PC-3 (cell line): ENCODE measurements at regions not wholly inside any gene's neighbourhood (a gene's known extent, or its start where the extent isn't known, plus 50 kb on each side); places are given as distances from the start of the nearest gene placed in this dataset.
A peak's percentile ranks its signal among the peaks of the same experiment; 100 is the strongest.

Experiments
- ATAC-seq: fragments of 200-7000 bp; cut with Tn5 transposase; 2 replicates; pipeline ENCODE4 v1.9.1; 2020; ENCODE audit warnings: mild to moderate bottlenecking, moderate library complexity
- BruUV-seq: library from RNA; stranded (reverse); fragments of 400-500 nt; replicated peaks from 2 replicates; lab custom pipeline; 2021; lab: Mats Ljungman, UMichigan
- CTCF ChIA-PET: fragments of 300-600 bp; sonication (Branson Sonifier 250); formaldehyde crosslinking; loops from one replicate; lab custom pipeline; 2022; ENCODE audit warnings: antibody characterized with exemption; lab: Charles Lee
- POLR2A ChIA-PET: fragments of 300-600 bp; sonication (Branson Sonifier 250); formaldehyde crosslinking; loops from one replicate; lab custom pipeline; 2022; ENCODE audit warnings: antibody characterized with exemption; ENCODE audit not compliant: unreplicated experiment; lab: Charles Lee
- DNase-seq: peaks from one replicate; pipeline ENCODE4 v3.0.0-alpha.2; 2015
- H2AFZ ChIP-seq: fragments of 300-600 bp; sonication (generic); 2 replicates; pipeline ENCODE4 v1.6.0; 2016; ENCODE audit warnings: antibody characterized with exemption, low read length
- H3F3A ChIP-seq: fragments of 300-600 bp; sonication (generic); one replicate; pipeline ENCODE4 v1.6.0; 2017; ENCODE audit warnings: antibody characterized with exemption, low read length, control low read depth, mild to moderate bottlenecking; ENCODE audit not compliant: unreplicated experiment
- H3K27ac ChIP-seq: fragments of 300-600 bp; sonication (generic); 2 replicates; pipeline ENCODE4 v1.5.1; 2016; ENCODE audit warnings: mild to moderate bottlenecking, low read length
- H3K27me3 ChIP-seq: fragments of 300-600 bp; sonication (generic); 2 replicates; pipeline ENCODE4 v1.6.1; 2016; ENCODE audit warnings: low read length, mixed read lengths
- H3K36me3 ChIP-seq: fragments of 300-600 bp; sonication (generic); 2 replicates; pipeline ENCODE4 v1.6.1; 2016; ENCODE audit warnings: low read depth, mixed run types, low read length, mixed read lengths
- H3K4me1 ChIP-seq: fragments of 300-600 bp; sonication (generic); 2 replicates; pipeline ENCODE4 v1.5.1; 2016; ENCODE audit warnings: low read length; ENCODE audit not compliant: insufficient read depth
- H3K4me2 ChIP-seq: fragments of 300-600 bp; sonication (generic); 2 replicates; pipeline ENCODE4 v1.6.0; 2016; ENCODE audit warnings: low read length
- H3K4me3 ChIP-seq: fragments of 300-600 bp; sonication (generic); 2 replicates; pipeline ENCODE4 v1.5.1; 2016; ENCODE audit warnings: mild to moderate bottlenecking, low read length, mixed read lengths
- H3K79me2 ChIP-seq: fragments of 300-600 bp; sonication (generic); 2 replicates; pipeline ENCODE4 v1.6.1; 2017; ENCODE audit warnings: low read length, mixed read lengths
- H3K9ac ChIP-seq: fragments of 300-600 bp; sonication (generic); 2 replicates; pipeline ENCODE4 v1.6.0; 2016; ENCODE audit warnings: mild to moderate bottlenecking, low read length
- H3K9me2 ChIP-seq: fragments of 300-600 bp; sonication (generic); replicated peaks from 2 replicates; pipeline ENCODE4 v1.6.1; 2016; ENCODE audit warnings: mixed run types, low read length, mixed read lengths
- H3K9me3 ChIP-seq: fragments of 300-600 bp; sonication (generic); 2 replicates; pipeline ENCODE4 v1.6.1; 2016; ENCODE audit warnings: low read length, mixed read lengths
- H4K20me1 ChIP-seq: fragments of 300-600 bp; sonication (generic); 2 replicates; pipeline ENCODE4 v1.6.1; 2016; ENCODE audit warnings: low read length, mixed read lengths
- EZH2 ChIP-seq: fragments of 300-600 bp; sonication (generic); IDR thresholded peaks from one replicate; pipeline ENCODE4 v1.6.1; 2017; ENCODE audit warnings: antibody characterized with exemption, mild to moderate bottlenecking, low read length; ENCODE audit not compliant: unreplicated experiment
- EZH2phosphoT487 ChIP-seq: fragments of 300-600 bp; sonication (generic); IDR thresholded peaks from 2 replicates; pipeline ENCODE4 v1.6.1; 2018; ENCODE audit warnings: mild to moderate bottlenecking, antibody characterized with exemption, low read length, borderline replicate concordance
- intact Hi-C: fragments of 100-400 bp; cut with micrococcal nuclease; formaldehyde crosslinking; loops from 2 replicates; pipeline ENCODE4 v1.9.0; 2023
- TF ChIP-seq, protein P1 (sequence below): fragments of 300-600 bp; sonication (generic); conservative IDR thresholded peaks from 2 replicates; pipeline ENCODE4 v1.5.1; 2017; ENCODE audit warnings: antibody characterized with exemption, low read depth, mild to moderate bottlenecking, low read length

DNA sequence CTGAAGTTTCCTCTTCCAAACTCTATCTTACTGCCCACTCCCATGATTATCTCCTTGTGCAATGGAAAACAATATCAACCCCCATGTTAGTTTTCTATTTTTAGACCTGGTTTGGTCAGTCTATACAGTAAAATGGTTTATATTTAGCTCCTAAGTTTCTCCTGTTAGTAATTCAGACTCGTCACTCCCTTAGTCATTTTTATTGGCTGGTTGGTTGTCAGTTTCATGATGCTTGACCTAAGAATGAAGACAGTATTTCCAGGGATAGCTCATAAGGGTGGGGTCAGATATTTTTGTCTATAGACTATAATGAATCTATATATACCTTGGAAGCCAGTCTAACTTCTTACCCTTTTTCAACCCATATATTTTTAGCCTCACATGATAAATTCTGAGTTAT lies 61.4 kb upstream of the NEUROD1 start:
- Histone ChIP-seq H3K9me2 (no peaks in the 10 kb centered on the region), H3K27me3 (no peaks in the 10 kb centered on the region), H3K36me3 (no peaks in the 10 kb centered on the region), H3K79me2 (no peaks in the 10 kb centered on the region), H3K4me2 (peak overlapping the region; percentile 49), H3F3A (no peaks in the 10 kb centered on the region), H4K20me1 (no peaks in the 10 kb centered on the region), H3K4me1 (peaks cover 29% of the 10 kb centered on the region), H3K9me3 (no peaks in the 10 kb centered on the region), H3K4me3 (no peak overlapping the region), H2AFZ (0 out of 2 replicates have a peak overlapping the region, but pooled peaks have one; percentile 16), H3K27ac (peak overlapping the region; percentile 69), H3K9ac (peak overlapping the region; percentile 48)
- DNase-seq (peak; percentile 79), ATAC-seq (peak; percentile 67)
- TF ChIP-seq EZH2 = no peak
- TF ChIP-seq, protein P1, sequence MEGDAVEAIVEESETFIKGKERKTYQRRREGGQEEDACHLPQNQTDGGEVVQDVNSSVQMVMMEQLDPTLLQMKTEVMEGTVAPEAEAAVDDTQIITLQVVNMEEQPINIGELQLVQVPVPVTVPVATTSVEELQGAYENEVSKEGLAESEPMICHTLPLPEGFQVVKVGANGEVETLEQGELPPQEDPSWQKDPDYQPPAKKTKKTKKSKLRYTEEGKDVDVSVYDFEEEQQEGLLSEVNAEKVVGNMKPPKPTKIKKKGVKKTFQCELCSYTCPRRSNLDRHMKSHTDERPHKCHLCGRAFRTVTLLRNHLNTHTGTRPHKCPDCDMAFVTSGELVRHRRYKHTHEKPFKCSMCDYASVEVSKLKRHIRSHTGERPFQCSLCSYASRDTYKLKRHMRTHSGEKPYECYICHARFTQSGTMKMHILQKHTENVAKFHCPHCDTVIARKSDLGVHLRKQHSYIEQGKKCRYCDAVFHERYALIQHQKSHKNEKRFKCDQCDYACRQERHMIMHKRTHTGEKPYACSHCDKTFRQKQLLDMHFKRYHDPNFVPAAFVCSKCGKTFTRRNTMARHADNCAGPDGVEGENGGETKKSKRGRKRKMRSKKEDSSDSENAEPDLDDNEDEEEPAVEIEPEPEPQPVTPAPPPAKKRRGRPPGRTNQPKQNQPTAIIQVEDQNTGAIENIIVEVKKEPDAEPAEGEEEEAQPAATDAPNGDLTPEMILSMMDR = no peak
- no peak for TF ChIP-seq EZH2phosphoT487
- POLR2A ChIA-PET = no interaction called here
- CTCF ChIA-PET = interaction anchor here (1.3 to 1.9 kb wide), 2 partner anchors 148 to 162 kb away, joined by 3 to 6 read pairs; no protein-coding TSS in a partner anchor
- intact Hi-C loops = loop anchor here (1.0 to 2.0 kb wide), 4 partner anchors 49 to 391 kb away; no protein-coding TSS in a partner anchor
- BruUV-seq = no TSS peak

DNA sequence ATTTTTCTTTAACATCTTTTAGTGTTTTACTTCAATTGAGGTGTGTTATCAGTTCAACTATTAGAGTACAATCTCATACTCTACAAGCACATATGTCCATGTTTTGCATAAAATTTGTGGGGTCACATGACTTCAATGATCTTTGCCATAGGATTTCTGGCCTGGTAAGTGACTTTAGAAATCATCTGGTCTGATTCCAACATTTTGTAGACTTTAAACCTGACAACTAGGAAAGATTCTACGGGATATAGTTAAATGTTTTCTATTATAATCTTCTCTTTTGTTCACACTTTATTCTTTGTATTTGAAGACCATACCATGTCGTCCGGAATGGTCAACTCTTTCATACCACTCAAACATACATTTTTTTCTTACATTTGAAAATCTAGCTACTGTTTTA lies 62.0 kb upstream of the NEUROD1 start:
- DNase-seq (no peak), ATAC-seq (no peak)
- Histone ChIP-seq H3K9me3 (no peaks in the 10 kb centered on the region), H3K79me2 (no peaks in the 10 kb centered on the region), H3K4me2 (peak overlapping the region; percentile 66), H3F3A (no peaks in the 10 kb centered on the region), H3K9me2 (no peaks in the 10 kb centered on the region), H3K36me3 (no peaks in the 10 kb centered on the region), H3K9ac (peak overlapping the region; percentile 48), H4K20me1 (no peaks in the 10 kb centered on the region), H2AFZ (peak overlapping the region; percentile 48; the same call in 1 of the 2 replicates), H3K27me3 (no peaks in the 10 kb centered on the region), H3K27ac (peak overlapping the region; percentile 69), H3K4me3 (no peak overlapping the region), H3K4me1 (peaks cover 29% of the 10 kb centered on the region)
- no TSS peak for BruUV-seq
- intact Hi-C loops = loop anchor here (1.0 to 2.0 kb wide), 4 partner anchors 48 to 390 kb away; no protein-coding TSS in a partner anchor
- ChIA-PET CTCF (interaction anchor here (0.7 to 1.9 kb wide), 8 partner anchors 29 to 162 kb away, joined by 3 to 6 read pairs (median 4); no protein-coding TSS in a partner anchor), POLR2A (interaction anchor here (0.7 kb wide), 1 partner anchor 148 kb away, joined by 3 read pairs; no protein-coding TSS in a partner anchor)
- TF ChIP-seq EZH2phosphoT487 = no peak
- TF ChIP-seq EZH2 = no peak
- TF ChIP-seq, protein P1 = no peak
